K562 (cell line): ENCODE measurements at regions not wholly inside any gene's neighbourhood (a gene's known extent, or its start where the extent isn't known, plus 50 kb on each side); places are given as distances from the start of the nearest gene placed in this dataset.

Experiments used
- ATAC-seq: fragments of 200-7000 bp; cut with Tn5 transposase; 3 replicates; pipeline ENCODE4 v1.9.1; 2020; ENCODE audit warnings: moderate library complexity
- BruUV-seq: library from RNA; stranded (reverse); fragments of 400-500 nt; replicated peaks from 2 replicates; lab custom pipeline; 2021; lab: Mats Ljungman, UMichigan
- CTCF ChIA-PET: fragments of 300-600 bp; formaldehyde crosslinking; extraction: SDS; loops from one replicate; lab custom pipeline; 2021; ENCODE audit warnings: low intra/inter-chr PET ratio; lab: Yijun Ruan, JAX
- POLR2A ChIA-PET: fragments of 300-600, 350-650 bp; sonication (Branson Sonifier 250); formaldehyde crosslinking; extraction: SDS; loops from one replicate; lab custom pipeline; 2021; ENCODE audit warnings: antibody characterized with exemption, inconsistent platforms; lab: Yijun Ruan, JAX
- DNase-seq, 4 experiments: peaks; one replicate each; pipeline versions ENCODE4 v3.0.0 to v3.0.0-alpha.2; 2011 to 2018; ENCODE audit warnings: low spot score in 3 of 4, mixed read lengths in 3 of 4; ENCODE audit errors: extremely low read depth in 1 of 4
- FAIRE-seq: peaks from 2 replicates; lab custom pipeline; 2011; peaks lifted over from hg19 to GRCh38; lab: Jason Lieb, UNC
- H2AFZ ChIP-seq: 2 replicates; pipeline ENCODE4 v1.6.0; 2011; ENCODE audit warnings: low read depth, low read length, control low read depth, inconsistent platforms
- H3K27ac ChIP-seq: fragments of 200-600 bp; 3 replicates; pipeline ENCODE4 v1.8.0; 2011; ENCODE audit warnings: low read depth, mild to moderate bottlenecking, control low read depth, inconsistent platforms, low read length, moderate library complexity, mixed read lengths; ENCODE audit errors: extremely low read depth
- H3K27me3 ChIP-seq, 2 experiments: fragments of 300-600 bp in 1 of 2; 2 replicates in 1 of 2; 3 replicates in 1 of 2; pipeline versions ENCODE4 v1.6.0 to v1.8.0; 2011; ENCODE audit warnings: inconsistent platforms in 2 of 2, low read length in 2 of 2, mild to moderate bottlenecking in 1 of 2, mixed read lengths in 1 of 2, moderate library complexity in 1 of 2; ENCODE audit not compliant: control insufficient read depth in 2 of 2, insufficient read depth in 2 of 2
- H3K36me3 ChIP-seq: fragments of 300-600 bp; 3 replicates; pipeline ENCODE4 v1.8.0; 2011; ENCODE audit warnings: mild to moderate bottlenecking, low read length, inconsistent platforms; ENCODE audit not compliant: control insufficient read depth, insufficient read depth
- H3K4me1 ChIP-seq, 2 experiments: fragments of 200-600 bp in 1 of 2; replicated peaks in 1 of 2; 2 replicates in 1 of 2; 3 replicates in 1 of 2; pipeline versions ENCODE4 v1.5.1 to v1.8.0; 2011; ENCODE audit warnings: inconsistent platforms in 2 of 2, low read length in 2 of 2, mild to moderate bottlenecking in 1 of 2, mixed read lengths in 1 of 2, moderate library complexity in 1 of 2; ENCODE audit not compliant: control insufficient read depth in 2 of 2, insufficient read depth in 2 of 2
- H3K4me2 ChIP-seq: 2 replicates; pipeline ENCODE4 v1.6.1; 2011; ENCODE audit warnings: low read length, control low read depth, inconsistent platforms, mixed read lengths; ENCODE audit not compliant: insufficient read depth
- H3K4me3 ChIP-seq: fragments of 200-600 bp; sonication (generic), shearing (Covaris generic); 2 replicates; pipeline ENCODE4 v1.5.1; 2016; ENCODE audit warnings: control low read depth, inconsistent platforms
- H3K79me2 ChIP-seq: fragments of 200-600 bp; 3 replicates; pipeline ENCODE4 v1.8.0; 2011; ENCODE audit warnings: low read length, inconsistent platforms; ENCODE audit not compliant: control insufficient read depth, insufficient read depth
- H3K9ac ChIP-seq, 2 experiments: 2 replicates each; pipeline versions ENCODE4 v1.6.0 to v1.6.1; 2011; ENCODE audit warnings: low read depth in 2 of 2, low read length in 2 of 2, control low read depth in 1 of 2, inconsistent platforms in 1 of 2, mild to moderate bottlenecking in 1 of 2, mixed read lengths in 1 of 2; ENCODE audit not compliant: insufficient read depth in 1 of 2
- H3K9me1 ChIP-seq: one replicate; pipeline ENCODE4 v1.6.0; 2011; ENCODE audit warnings: inconsistent platforms, mild to moderate bottlenecking, low read length, moderate library complexity; ENCODE audit not compliant: control insufficient read depth, insufficient read depth
- H3K9me3 ChIP-seq: replicated peaks from 2 replicates; pipeline ENCODE4 v1.5.1; 2011; ENCODE audit warnings: low read depth, low read length, inconsistent platforms; ENCODE audit not compliant: control insufficient read depth, insufficient read depth
- H4K20me1 ChIP-seq: replicated peaks from 2 replicates; pipeline ENCODE4 v1.6.1; 2011; ENCODE audit warnings: low read length, inconsistent platforms, mixed read lengths; ENCODE audit not compliant: control insufficient read depth, insufficient read depth
- E2F6 ChIP-seq, 2 experiments: IDR thresholded peaks; 2 replicates each; pipeline ENCODE4 v1.6.1; 2011; ENCODE audit warnings: borderline replicate concordance in 1 of 2, control low read depth in 1 of 2, low read depth in 1 of 2, low read length in 1 of 2, mild to moderate bottlenecking in 1 of 2, mixed read lengths in 1 of 2, moderate library complexity in 1 of 2; ENCODE audit not compliant: insufficient read depth in 1 of 2, insufficient read length in 1 of 2, poor library complexity in 1 of 2, severe bottlenecking in 1 of 2; ENCODE audit errors: extremely low read depth in 1 of 2
- GABPB2 ChIP-seq: fragments of 250-450 bp; sonication (Bioruptor Pico); conservative IDR thresholded peaks from 2 replicates; pipeline ENCODE4 v1.5.1; 2021; ENCODE audit warnings: mild to moderate bottlenecking
- HNRNPL ChIP-seq: fragments of 200-400 bp; formaldehyde crosslinking; IDR thresholded peaks from 2 replicates; pipeline ENCODE4 v1.6.1; 2017; ENCODE audit warnings: low read depth, mild to moderate bottlenecking, low read length
- NCOA4 ChIP-seq: fragments of 450-650 bp; IDR thresholded peaks from 2 replicates; pipeline ENCODE4 v1.6.1; 2018; ENCODE audit warnings: mild to moderate bottlenecking; ENCODE audit not compliant: partially characterized antibody
- PTBP1 ChIP-seq: fragments of 200-400 bp; formaldehyde crosslinking; IDR thresholded peaks from 2 replicates; pipeline ENCODE4 v1.6.1; 2017; ENCODE audit warnings: low read depth, low read length
- WGBS: fragments of 100-300 bp; shearing (Covaris generic); methylation state at CpG from one replicate; pipeline ENCODE4 v1.1.6; 2016; ENCODE audit warnings: low coverage, mixed read lengths; ENCODE audit not compliant: insufficient coverage; ENCODE audit errors: missing lambda C conversion rate; 5-methylcytosine and 5-hydroxymethylcytosine counted together
- in situ Hi-C: fragments of 300-500 bp; cut with MboI; formaldehyde crosslinking; loops from 4 replicates; pipeline ENCODE4 v1.15.0; 2018; ENCODE audit warnings: inconsistent platforms, mixed read lengths
- intact Hi-C: fragments of 100-400 bp; cut with micrococcal nuclease; formaldehyde crosslinking; loops from 2 replicates; pipeline ENCODE4 v1.14.2; 2022
- TF ChIP-seq, protein P1 (sequence below): fragments of 450-650 bp; IDR thresholded peaks from 2 replicates; pipeline ENCODE4 v1.6.1; 2016

DNA sequence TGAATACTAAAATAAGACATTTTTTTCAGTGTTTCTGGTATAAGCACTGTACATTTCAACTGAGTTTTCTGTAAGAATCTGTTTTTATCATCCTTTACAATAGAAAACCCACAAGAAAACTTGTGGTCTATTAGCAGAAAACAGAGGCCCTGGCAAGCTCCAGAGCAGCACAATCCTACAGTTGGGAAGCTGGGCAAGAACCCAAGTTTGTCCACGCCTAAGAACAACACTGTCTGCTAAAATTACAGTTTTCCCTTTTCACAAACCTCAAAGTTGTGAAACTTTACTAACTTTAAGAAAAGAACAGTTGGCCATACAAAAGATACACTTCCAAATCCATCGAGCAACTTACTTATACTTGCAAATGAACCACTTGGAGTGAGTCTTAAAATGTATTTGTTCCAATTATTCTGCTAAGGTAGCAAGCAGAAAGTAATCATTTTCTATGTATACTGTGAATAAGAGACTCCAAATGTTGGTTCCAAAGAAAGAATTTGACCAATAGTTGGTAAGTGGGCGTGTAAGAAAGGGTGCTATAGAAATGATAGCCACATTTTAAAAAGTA lies 982.0 kb upstream of the ARRDC3 start:
- intact Hi-C loops: no loop called here
- Histone ChIP-seq H3K27ac (no peak overlapping the region), H4K20me1 (no peaks in the 10 kb centered on the region), H3K36me3 (no peaks in the 10 kb centered on the region), H3K4me3 (no peak overlapping the region), H3K4me2 (no peak overlapping the region), H3K9me3 (no peaks in the 10 kb centered on the region), H2AFZ (no peak overlapping the region), H3K9ac (no peak overlapping the region), H3K79me2 (no peaks in the 10 kb centered on the region), H3K4me1 (no peaks in the 10 kb centered on the region), H3K9me1 (no peaks in the 10 kb centered on the region), H3K27me3 (no peaks in the 10 kb centered on the region)
- DNase-seq: no peak
- no peak for FAIRE-seq
- no peak for TF ChIP-seq PTBP1
- no peak for TF ChIP-seq HNRNPL
- TF ChIP-seq GABPB2 (CRISPR knock-in tag): no peak
- no peak for TF ChIP-seq E2F6 (IDR thresholded peaks at IDR 0.05; ENCODE audit: borderline replicate concordance in 1 of 2, extremely low read depth in 1 of 2, insufficient read depth in 1 of 2, insufficient read length in 1 of 2, low read depth in 1 of 2, low read length in 1 of 2, poor library complexity in 1 of 2, severe bottlenecking in 1 of 2)
- TF ChIP-seq, protein P1, sequence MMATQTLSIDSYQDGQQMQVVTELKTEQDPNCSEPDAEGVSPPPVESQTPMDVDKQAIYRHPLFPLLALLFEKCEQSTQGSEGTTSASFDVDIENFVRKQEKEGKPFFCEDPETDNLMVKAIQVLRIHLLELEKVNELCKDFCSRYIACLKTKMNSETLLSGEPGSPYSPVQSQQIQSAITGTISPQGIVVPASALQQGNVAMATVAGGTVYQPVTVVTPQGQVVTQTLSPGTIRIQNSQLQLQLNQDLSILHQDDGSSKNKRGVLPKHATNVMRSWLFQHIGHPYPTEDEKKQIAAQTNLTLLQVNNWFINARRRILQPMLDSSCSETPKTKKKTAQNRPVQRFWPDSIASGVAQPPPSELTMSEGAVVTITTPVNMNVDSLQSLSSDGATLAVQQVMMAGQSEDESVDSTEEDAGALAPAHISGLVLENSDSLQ: no peak
- no peak for TF ChIP-seq NCOA4
- no TSS peak for BruUV-seq
- ATAC-seq: no peak
- ChIA-PET CTCF (no interaction called here), POLR2A (no interaction called here)
- in situ Hi-C loops: no loop called here
- WGBS: 0% methylated on average over 3 of the region's 3 CpGs
